Sigmoid colon (tissue), 6 donors: ENCODE measurements at regions not wholly inside any gene's neighbourhood (a gene's known extent, or its start where the extent isn't known, plus 50 kb on each side); places are given as distances from the start of the nearest gene placed in this dataset.
"Not testable (repeated sequence)": the region's sequence is repeated elsewhere in the genome, so short reads cannot be mapped to it uniquely, and the experiment has no call there.

Experiments used
- DNase-seq: peaks from one replicate; pipeline ENCODE4 v3.0.0-alpha.2; 2019
- H3K27ac ChIP-seq, 4 donors: fragments of 200-600 bp; sonication (generic); one replicate each; pipeline ENCODE4 v1.5.1; 2016 to 2019; ENCODE audit warnings: mild to moderate bottlenecking in 1 of 4
- H3K27me3 ChIP-seq, 3 donors: fragments of 200-600 bp; sonication (generic); one replicate each; pipeline ENCODE4 v1.5.1; 2019; ENCODE audit warnings: mild to moderate bottlenecking in 1 of 3
- H3K36me3 ChIP-seq, 4 donors: fragments of 200-600 bp; sonication (generic); one replicate each; pipeline ENCODE4 v1.5.1; 2016 to 2019
- H3K4me1 ChIP-seq, 4 donors: fragments of 200-600 bp; sonication (generic); one replicate each; pipeline ENCODE4 v1.5.1; 2017 to 2019
- H3K4me3 ChIP-seq, 4 donors: fragments of 200-600 bp; sonication (generic); one replicate each; pipeline ENCODE4 v1.5.1; 2017 to 2019; ENCODE audit warnings: mild to moderate bottlenecking in 2 of 4, moderate library complexity in 1 of 4
- H3K9me3 ChIP-seq, 4 donors: fragments of 200-600 bp in 3 of 4; sonication (generic) in 3 of 4; one replicate each; pipeline versions ENCODE4 v1.5.1 to v1.6.1; 2013 to 2019
- CTCF ChIP-seq, 4 experiments: fragments of 450-650 bp in 3 of 4; fragments of 200-600 bp in 1 of 4; IDR thresholded peaks; one replicate each; pipeline ENCODE4 v1.5.1; 2016 to 2019; ENCODE audit warnings: antibody characterized with exemption in 4 of 4, mild to moderate bottlenecking in 3 of 4, moderate library complexity in 2 of 4
- EP300 ChIP-seq, 4 donors: sonication (generic); formaldehyde crosslinking; IDR thresholded peaks; one replicate each; pipeline ENCODE4 v1.6.1; 2017; ENCODE audit warnings: antibody characterized with exemption in 4 of 4
- POLR2A ChIP-seq, 2 donors: fragments of 450-650 bp; IDR thresholded peaks; one replicate each; pipeline ENCODE4 v1.6.1; 2016; ENCODE audit warnings: antibody characterized with exemption in 2 of 2, mild to moderate bottlenecking in 2 of 2, moderate library complexity in 2 of 2
- POLR2AphosphoS5 ChIP-seq, 4 donors: sonication (generic); formaldehyde crosslinking; IDR thresholded peaks; one replicate each; pipeline ENCODE4 v1.6.1; 2017; ENCODE audit warnings: antibody characterized with exemption in 4 of 4
- WGBS, 2 donors: extraction: QIAGEN DNeasy Blood & Tissue Kit; methylation state at CpG; one replicate each; pipeline ENCODE4 v1.1.7; 2013; 5-methylcytosine and 5-hydroxymethylcytosine counted together
- intact Hi-C: fragments of 100-400 bp; cut with DNase I; formaldehyde crosslinking; loops from one replicate; pipeline ENCODE4 v1.15.1; 2023
- donor health status: healthy with polysubstance abuse.
- donor health status: healthy.

- Histone ChIP-seq H3K9me3 (peaks cover 0 to 3% (median 0%) of the 10 kb centered on the region in 4 donors), H3K4me1 (peaks cover 0 to 7% (median 2%) of the 10 kb centered on the region in 4 donors), H3K27me3 (no peaks in the 10 kb centered on the region), H3K36me3 (no peaks in the 10 kb centered on the region), H3K27ac (no peak overlapping the region), H3K4me3 (no peak overlapping the region)
- TF ChIP-seq POLR2AphosphoS5 (IDR thresholded peaks at IDR 0.05) (no peak), POLR2A (IDR thresholded peaks at IDR 0.05) (no peak), EP300 (IDR thresholded peaks at IDR 0.05) (no peak), CTCF (IDR thresholded peaks at IDR 0.05) (no peak)
- 57 to 77% methylated on average over 18 of the region's 18 CpGs for WGBS, 2 donors
- intact Hi-C loops, result loop anchor here (10.0 kb wide), 1 partner anchor 256 kb away; no protein-coding TSS in a partner anchor
- no peak for DNase-seq
Measured at GRCh38 chr3:194950906-194951628, 265.4 kb downstream of the FAM43A start.

- WGBS, 2 donors, result 86 to 93% methylated on average over 9 of the region's 9 CpGs
- not testable (repeated sequence) for H3K4me1 ChIP-seq, H3K4me3 ChIP-seq, H3K36me3 ChIP-seq, H3K27me3 ChIP-seq, H3K27ac ChIP-seq, H3K9me3 ChIP-seq, DNase-seq
- intact Hi-C loops, result loop anchor here (10.0 kb wide), 1 partner anchor 257 kb away; no protein-coding TSS in a partner anchor
Measured at GRCh38 chr3:194951629-194951920, 265.9 kb downstream of the FAM43A start.

- intact Hi-C loops, result loop anchor here (10.0 kb wide), 1 partner anchor 257 kb away; no protein-coding TSS in a partner anchor
Measured at GRCh38 chr3:194951931-194952582, 266.4 kb downstream of the FAM43A start.

GRCh38 chr3:194952841-194953241 is 267.2 kb downstream of the FAM43A start:
- no peaks in the 10 kb centered on the region for H3K36me3 ChIP-seq
- H3K27ac ChIP-seq, result peak overlapping the region in 1 of 4 donors; percentile 53
- H3K9me3 ChIP-seq, result peaks cover 0 to 3% (median 0%) of the 10 kb centered on the region in 4 donors
- H3K4me1 ChIP-seq, result peaks cover 0 to 7% (median 2%) of the 10 kb centered on the region in 4 donors
- H3K4me3 ChIP-seq, result no peak overlapping the region
- peak; percentile 49 for DNase-seq
- no peaks in the 10 kb centered on the region for H3K27me3 ChIP-seq
- TF ChIP-seq EP300 (IDR thresholded peaks at IDR 0.05) (no peak), POLR2A (IDR thresholded peaks at IDR 0.05) (no peak)
- WGBS, 2 donors, result 53 to 55% methylated on average over 6 of the region's 6 CpGs
- intact Hi-C loops, result loop anchor here (10.0 kb wide), 1 partner anchor 258 kb away; no protein-coding TSS in a partner anchor

More at GRCh38 chr3:194951931-194952582, 266.4 kb downstream of the FAM43A start:
- Histone ChIP-seq H3K4me1 (peaks cover 0 to 7% (median 2%) of the 10 kb centered on the region in 4 donors), H3K27me3 (no peaks in the 10 kb centered on the region), H3K4me3 (no peak overlapping the region), H3K27ac (peak overlapping the region in 1 of 4 donors; percentile 53), H3K9me3 (peaks cover 0 to 3% (median 0%) of the 10 kb centered on the region in 4 donors), H3K36me3 (no peaks in the 10 kb centered on the region)
- WGBS, 2 donors, result 76% methylated on average over 6 of the region's 6 CpGs
- DNase-seq, result peak; percentile 63
- no peak for TF ChIP-seq CTCF (IDR thresholded peaks at IDR 0.05)
- no peak for TF ChIP-seq EP300 (IDR thresholded peaks at IDR 0.05)
- no peak for TF ChIP-seq POLR2A (IDR thresholded peaks at IDR 0.05)

GRCh38 chr3:194953291-194953690 is 267.6 kb downstream of the FAM43A start:
- 83 to 84% methylated on average over 5 of the region's 5 CpGs for WGBS, 2 donors
- peaks cover 0 to 7% (median 2%) of the 10 kb centered on the region in 4 donors for H3K4me1 ChIP-seq
- DNase-seq, result no peak
- H3K27me3 ChIP-seq, result no peaks in the 10 kb centered on the region
- TF ChIP-seq POLR2AphosphoS5 (IDR thresholded peaks at IDR 0.05), result no peak
- TF ChIP-seq CTCF (IDR thresholded peaks at IDR 0.05), result no peak
- no peak for TF ChIP-seq POLR2A (IDR thresholded peaks at IDR 0.05)
- TF ChIP-seq EP300 (IDR thresholded peaks at IDR 0.05), result no peak
- H3K4me3 ChIP-seq, result no peak overlapping the region
- intact Hi-C loops, result loop anchor here (10.0 kb wide), 1 partner anchor 258 kb away; no protein-coding TSS in a partner anchor
- peaks cover 0 to 3% (median 0%) of the 10 kb centered on the region in 4 donors for H3K9me3 ChIP-seq
- H3K27ac ChIP-seq, result no peak overlapping the region
- no peaks in the 10 kb centered on the region for H3K36me3 ChIP-seq
